Stimulated activated naive CD4-positive, alpha-beta T cell (primary cell): ENCODE measurements at regions not wholly inside any gene's neighbourhood (a gene's known extent, or its start where the extent isn't known, plus 50 kb on each side); places are given as distances from the start of the nearest gene placed in this dataset.

Source experiments
- DNase-seq, 6 experiments: peaks; one replicate each; lab custom pipeline; 2025; lab: John Stamatoyannopoulos, UW

DNA sequence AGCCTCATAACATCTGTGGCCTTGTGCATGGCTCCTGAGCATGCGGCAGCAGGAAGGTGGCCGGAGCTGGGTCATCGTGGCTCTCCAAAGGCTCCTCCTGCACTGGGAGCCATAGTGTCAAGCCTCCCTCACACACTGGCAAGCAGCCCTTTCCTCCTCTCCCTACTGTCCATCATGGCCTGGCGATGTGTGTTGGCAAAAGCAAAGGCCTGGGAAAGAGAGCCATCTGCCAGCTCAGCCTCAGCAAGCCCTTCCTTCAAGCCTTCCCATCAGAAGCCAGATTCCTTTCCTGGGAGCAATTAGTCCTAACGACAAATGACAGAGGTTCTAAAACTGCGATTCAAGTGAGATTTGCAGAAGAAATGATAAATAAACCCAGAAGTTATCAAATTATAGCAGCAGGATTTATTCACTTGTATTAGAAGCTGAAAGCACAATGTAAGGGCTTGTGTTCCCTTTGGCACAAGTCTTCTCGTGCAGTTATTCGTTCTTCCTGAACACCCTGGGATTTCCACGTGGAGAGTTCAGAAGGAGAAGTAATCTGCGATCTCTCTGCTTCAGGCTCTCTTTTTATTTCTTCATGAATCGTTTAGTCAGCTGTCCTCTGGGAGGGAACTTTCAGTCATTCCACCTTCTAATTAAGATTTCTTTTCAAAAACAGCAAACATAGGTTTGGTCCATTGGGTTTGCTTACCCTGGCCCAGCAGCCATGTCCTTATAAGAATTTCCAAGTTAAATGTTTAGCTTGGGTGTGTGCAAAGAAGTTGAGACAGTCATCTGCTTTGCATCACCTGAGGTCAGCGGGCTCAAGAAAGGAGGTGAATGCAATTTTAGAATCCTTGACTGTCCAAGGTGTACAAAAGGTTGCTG is 110.3 kb upstream of the TMC3 start:
- no peak for DNase-seq

DNA sequence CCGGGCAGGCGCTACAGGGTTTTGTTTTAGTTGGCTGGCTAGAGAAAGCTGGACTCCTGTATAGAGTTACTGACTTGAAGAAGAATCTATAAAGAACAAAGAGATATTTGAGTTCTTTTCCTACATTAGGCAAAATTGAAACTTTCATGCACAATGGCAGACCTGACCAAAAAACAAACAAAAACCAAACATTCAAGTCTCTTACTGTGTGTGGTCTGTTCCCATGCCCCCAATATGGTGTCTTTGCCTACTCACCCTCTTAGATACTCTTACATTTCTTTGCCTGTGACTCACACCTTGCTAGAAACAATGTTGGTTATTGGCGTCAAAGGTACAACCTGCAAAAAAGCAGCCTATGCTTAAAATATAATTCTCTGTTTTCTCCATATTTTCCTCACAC is 109.5 kb upstream of the TMC3 start:
- DNase-seq, result no peak

DNA sequence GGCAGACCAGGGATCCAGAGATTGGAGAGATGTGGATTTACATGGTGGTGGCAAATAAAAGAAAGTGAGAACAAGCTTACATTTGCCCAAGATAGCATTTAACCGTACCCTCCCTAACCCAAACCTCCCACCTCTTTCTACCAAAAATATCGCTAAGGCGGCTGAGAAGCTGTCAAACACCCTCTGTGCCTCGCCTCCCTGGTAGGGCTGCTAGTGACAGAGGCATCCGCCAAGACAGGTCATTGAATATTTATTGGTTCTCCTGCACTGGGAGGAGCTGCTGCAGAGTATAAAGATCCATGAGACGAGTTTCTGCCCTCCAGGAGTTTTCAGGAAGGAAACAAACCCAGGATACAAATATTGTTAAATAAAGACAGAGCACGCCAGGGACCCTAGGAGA is 107.3 kb upstream of the TMC3 start:
- no peak for DNase-seq

DNA sequence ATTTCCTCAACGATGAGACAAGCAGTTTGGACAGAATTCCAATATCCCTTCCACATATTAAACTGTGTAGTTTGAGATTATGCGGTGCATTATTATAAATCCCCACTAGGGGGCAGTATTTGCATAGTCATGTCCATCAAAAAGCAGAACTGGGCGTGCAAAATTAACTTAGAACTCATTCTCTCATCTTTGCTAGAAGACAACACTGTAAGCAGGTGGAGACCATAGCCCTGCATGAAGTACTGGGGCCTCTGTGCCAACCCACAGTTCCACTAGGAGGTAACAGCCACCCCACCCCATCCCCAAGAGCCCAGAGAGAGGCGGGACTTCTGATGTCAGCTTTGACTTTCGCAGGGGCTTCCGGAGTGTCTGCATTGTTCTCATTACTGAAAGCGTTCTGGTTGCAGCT is 106.6 kb upstream of the TMC3 start:
- DNase-seq, result peak in 4 of 6 experiments; percentile 5 to 61 (median 45)

DNA sequence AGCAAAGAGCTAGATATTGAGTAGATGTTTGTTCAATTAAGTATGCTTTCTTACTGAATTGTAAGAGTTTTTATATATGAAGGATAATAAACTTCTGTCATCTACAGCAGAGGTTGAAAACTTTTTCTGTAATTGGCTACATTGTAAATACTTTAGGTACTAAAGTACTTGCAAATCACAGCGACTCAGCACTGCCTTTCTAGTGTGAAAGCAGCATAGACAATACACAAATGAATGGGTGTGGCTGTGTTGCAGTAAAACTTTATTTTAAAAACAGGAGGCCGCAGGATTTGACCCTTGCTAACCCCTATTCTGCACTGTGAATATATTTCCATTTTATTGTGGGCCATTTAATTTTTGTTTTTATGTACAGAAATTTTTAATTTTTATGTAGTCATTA is 104.3 kb upstream of the TMC3 start:
- no peak for DNase-seq

DNA sequence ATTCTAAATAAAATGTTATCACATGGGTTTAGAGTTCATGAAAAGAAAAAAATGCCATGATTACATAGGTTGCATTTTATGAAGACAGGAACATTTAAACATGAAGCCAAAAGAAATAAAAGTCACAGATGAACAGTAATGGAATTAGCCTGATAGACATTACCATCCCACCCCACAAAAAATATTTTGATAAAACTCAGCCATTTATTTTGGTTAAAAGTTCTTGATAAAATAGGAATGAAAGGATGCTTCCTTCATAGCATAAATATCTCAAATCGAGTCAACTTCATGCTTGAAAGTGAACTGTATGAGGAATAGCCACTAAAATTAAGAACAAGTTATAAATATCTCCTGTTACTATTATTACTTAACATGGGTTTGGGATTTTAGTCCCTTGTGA is 101.9 kb upstream of the TMC3 start:
- DNase-seq, result no peak

DNA sequence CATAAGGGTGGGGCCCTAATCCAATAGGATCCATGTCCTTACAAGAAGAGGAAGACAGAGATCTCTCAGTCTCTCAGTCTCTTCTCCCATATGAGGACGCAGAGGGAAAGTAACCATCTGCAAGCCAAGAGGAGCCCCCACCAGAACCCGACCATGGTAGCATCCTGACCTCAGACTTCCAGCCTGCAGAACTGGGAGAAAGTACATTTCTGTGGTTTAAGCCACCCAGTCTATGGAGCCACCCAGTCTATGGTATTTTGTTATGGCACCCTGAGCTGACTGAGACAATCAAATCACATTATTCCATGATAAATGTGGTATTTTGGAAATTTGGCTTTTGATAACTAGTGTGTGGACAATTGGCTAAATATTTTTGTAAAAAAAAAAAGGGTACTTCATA is 101.5 kb upstream of the TMC3 start:
- no peak for DNase-seq

DNA sequence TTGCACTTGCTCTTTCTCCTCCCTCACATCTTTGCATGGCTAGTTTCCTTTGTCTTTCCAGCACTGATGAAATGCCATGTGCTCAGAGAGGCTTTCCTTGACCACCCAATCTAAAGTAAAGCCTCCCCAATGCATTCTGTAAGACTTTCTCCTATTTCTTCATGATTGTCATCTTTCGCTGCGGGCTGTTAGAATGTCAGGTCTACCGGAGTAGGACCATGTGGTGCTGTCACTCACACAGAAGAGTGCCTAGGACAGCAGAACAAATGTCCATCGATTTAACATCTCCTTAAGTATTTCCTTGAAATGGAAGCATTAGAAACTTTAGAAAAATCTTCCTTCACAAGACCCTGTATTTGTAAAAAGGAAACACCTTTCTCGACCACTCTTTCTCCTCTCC is 99.9 kb upstream of the TMC3 start:
- no peak for DNase-seq

DNA sequence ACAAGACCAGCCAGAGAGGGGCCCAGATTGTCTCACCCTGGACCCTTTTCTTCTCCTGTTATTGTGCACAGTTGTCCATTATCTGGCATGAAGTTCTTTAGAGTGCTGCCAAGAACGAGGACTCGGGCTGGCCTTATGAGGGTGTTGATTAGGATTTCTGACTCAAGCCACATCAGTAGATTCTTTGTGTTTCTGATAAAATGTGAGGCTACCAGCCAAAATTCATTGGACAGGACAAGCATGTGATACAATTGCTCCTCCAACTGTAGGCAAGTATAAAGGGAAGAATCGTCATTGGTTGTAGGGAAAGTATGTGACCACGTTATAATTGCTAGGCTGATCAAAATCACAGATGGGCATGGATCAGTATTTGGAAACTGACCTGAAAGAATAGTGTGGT is 99.2 kb upstream of the TMC3 start:
- no peak for DNase-seq

DNA sequence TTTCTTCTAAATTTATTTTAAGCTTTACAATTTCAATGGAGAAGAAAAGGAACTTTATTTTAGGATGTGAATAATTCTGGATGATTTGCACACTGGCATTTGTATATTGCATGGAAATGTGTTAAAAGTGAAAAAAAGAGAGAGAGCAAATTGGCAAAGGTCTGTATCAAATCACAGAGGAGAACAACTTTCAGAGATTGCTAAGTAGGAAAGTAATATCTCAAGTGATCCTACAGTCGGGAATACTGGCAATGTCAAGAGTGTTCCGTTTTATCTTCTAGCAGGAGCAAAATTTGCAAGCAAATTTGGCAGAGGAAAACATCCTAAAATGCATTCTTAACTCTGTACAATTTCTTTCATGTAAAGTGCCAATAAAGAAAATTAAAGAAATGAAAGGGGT is 97.1 kb upstream of the TMC3 start:
- no peak for DNase-seq

DNA sequence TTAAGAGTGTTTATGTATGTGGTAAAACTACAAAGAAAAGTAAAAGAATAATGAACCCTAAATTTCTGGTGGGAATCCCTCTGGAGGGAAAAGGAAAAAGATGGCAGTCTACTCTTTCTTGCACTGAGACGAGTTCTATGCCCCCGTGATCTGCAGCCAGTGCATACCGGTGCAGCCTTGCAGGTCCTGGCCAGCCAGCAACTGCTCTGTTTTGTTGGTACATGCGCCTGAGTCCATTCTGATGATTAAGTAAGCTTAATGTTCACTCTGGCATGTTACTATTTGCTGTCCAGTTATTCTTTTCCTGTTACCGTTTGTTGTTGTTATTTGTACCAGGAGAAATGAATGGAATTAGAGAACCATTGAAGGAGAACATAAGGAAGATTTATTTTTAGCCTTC is 95.1 kb upstream of the TMC3 start:
- no peak for DNase-seq

DNA sequence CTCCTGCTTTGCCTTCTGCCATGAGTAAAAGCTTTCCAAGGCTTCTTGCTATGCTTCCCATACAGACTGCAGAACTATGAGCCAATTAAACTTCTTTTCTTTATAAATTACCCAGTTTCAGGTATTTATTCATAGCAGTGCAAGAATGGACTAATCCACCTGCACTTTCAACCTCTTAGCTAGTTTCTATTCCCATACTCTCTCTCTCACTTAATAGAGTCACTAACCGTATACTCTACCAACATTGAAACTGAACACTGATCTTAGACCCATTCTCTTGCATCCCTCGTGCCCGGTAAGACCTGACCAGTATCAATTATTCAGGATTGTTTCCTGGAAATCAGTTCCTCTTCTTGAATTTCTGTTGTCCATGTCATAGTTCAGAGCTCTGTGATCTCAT is 92.7 kb upstream of the TMC3 start:
- DNase-seq, result no peak

DNA sequence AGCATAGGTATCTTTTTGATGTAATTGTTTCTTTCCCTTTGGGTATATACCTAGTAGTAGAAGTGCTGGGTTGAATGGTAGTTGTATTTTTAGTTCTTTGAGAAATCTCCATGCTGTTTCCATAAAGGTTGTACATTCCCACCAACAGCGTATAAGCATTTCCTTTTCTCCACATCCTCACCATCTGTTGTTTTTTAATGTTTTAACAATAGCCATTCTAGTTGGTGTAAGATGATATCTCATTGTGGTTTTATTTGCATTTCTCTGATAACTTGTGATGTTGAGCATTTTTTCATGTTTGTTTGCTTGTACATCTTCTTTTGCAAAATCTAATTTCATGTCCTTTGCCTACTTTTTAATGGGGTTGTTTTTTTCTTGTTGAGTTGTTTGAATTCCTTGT is 80.0 kb upstream of the TMC3 start:
- DNase-seq, result no peak

DNA sequence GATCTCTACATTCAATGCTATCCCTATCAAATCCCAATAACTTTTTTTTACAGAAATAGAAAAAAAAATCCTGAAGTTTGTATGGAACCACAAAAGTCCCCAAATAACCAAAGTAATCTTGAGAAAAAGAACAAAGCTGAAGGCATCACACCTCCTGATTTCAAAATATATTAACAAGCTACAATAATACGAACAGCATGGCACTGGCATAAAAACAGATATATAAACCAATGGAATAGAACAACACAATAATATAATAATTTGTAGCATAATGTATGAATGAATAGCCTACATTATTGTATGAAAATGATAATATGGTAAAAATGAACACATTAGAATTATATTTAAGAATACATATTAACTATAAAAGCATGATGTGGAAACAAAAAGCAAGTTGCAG is 76.7 kb upstream of the TMC3 start:
- DNase-seq, result no peak

DNA sequence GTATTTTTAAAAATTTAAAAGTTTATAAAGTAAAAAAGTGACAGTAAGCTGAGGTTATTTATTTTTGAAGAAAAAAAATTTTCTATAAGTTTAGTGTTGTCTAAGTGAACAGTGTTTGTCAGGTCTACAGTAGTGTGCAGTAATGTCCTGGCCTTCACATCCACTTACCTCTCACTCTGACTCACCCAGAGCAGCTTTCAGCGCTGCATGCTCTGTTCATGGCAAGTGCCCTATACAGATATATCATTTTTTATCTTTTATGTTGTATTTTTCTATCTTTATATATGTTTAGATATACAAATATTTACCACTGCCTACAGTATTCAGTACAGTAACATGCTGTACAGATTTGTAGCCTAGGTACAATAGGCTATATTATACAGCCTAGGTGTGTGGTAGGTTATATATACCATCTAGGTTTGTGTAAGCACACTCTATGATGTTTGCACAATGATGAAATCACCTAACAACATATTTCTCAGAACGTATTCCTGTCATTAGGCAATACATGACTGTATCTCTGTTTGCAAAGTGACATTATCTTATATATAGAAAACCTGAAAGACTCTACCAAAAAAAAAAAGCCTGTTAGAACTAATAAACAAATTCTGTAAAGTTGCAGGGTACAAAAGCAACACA is 75.9 kb upstream of the TMC3 start:
- DNase-seq, result no peak

DNA sequence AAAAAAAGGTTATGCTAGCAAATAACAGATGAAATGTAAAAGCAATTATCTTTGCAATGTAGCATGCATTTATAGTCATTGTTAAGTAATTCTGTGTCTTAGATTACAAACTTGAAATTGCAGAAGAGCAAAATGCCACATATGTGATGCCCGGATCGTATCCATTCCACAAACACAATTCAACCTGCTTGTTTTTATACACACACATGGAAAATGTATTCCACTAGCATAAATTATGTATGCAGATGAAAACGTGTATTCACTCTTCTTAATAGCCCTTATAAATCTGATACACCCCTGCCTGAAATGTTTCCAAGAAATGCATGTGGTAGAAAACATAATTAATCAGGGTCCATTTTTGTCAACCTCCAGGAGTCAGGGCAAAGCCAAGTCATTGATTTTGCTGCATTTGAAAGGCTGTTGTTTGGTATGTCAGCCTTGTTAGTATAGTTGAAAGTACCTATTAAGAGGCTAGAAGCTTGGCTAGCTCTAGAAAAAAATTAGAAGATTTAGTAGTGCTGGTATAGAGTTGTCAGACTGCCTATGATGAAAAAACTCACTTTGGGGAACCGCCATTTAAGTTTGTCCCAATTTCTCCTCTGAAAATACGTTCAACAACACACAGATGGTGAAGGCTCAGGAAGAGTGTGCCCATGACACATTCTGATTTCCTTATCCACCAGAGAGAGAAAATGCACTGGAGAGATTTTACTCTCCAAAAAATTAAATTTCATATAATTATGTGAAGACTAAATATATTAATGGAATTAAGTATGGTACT is 69.2 kb upstream of the TMC3 start:
- no peak for DNase-seq

DNA sequence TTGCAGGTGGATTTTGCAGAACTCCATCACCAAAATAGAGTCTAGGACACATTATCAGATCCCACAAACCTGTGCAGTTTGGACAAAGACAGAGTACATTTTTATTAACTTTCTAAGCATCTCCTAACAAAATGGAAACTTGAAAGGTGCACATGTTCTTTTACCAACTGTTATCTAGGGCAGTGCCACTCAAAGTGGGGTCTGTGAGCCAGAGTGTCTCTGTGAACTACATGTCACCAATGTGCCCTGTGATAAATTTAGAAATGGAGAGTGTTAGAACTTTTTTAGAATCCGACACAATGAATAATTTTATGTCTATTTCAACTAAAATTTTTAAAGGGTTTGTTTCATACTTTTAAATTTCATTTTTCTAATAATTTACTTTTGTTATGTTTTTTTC is 68.4 kb upstream of the TMC3 start:
- DNase-seq, result no peak

DNA sequence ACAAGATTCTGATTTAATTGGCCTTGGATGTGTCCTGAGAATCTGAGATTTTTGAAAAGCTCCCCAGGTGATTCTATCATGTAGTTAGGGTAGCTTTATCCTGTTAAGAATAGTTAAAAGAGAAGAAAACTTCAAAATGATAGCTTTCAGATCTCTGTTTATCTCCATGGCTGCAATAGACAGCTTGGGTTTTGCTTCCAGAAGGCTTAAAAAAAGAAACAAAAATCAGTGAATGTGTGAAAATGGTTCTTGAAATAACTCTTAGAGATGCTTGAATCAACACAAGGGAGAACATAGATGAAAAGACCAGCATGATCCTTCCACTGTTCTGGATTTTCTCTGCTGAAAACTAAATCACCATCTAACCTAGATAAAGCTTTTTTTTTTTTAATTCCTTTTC is 60.8 kb upstream of the TMC3 start:
- no peak for DNase-seq

DNA sequence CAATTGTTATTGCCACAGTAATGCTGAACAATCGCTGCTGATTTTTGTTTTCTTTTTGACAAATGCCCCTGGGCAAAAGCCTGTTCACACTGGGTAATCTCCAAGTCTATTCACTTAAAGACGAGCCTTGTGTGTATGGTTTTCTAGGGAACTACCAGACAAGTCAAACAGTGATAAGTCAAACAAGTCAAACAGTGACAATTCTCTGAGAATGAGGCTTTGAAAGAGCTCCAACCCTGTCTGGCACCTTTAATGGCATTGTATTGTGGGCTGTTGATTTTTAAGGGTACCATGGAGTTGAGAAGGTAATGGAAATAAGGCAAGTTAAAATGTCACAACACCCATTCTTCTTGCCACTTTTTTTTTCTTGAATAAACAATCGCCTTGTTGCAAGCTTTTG is 59.4 kb upstream of the TMC3 start:
- no peak for DNase-seq

DNA sequence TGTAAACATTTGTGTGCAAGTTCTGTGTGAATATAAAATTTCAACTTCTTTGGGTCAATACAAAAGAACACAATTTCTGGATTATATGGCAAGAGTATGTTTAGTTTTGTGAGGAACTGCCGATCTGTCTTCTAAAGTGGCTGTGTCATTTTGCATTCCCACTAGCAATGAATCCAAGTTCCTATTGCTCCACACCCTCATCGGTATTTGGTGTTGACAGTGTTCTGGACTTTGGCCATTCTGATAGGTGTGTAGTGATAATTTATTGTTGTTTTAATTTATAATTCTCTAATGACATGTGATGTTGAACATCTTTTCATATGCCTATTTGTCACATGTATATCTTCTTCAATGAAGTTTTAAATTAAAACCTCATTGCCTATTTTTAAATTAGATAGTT is 58.2 kb upstream of the TMC3 start:
- no peak for DNase-seq

DNA sequence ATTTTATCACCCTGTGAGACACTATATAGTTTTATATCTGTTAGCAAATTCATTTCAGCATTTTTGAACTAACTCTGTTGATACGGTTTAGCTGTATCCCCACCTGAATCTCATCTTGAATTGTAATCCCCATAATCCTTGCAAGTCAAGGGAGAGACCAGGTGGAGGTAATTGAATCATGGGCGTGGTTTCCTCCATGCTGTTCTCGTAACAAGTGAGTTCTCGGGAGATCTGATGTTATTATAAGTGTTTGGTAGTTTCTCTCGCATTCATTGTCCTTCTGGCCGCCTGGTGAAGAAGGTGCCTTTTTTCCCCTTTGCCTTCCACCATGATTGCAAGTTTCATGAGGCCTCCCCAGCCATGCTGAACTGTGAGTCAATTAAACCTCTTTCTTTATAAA is 53.2 kb upstream of the TMC3 start:
- DNase-seq, result no peak

DNA sequence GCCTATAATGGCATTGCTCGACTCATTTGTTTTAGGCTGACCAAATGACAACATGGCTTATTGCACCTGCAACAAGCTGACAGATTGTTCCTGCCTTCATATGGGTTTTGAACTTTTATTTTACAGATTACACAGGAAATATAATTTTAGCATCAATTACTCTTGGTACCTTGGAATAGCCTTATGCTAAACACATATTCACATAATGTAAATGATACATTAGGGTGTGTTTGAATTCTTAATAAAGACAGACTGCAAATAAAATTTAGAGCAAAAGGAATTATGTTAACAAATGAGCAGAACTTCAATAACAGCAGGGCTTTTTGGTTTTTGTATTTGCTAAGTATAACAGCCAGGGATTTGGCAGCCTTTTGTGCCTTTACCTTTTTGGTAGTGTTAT is 51.9 kb upstream of the TMC3 start:
- no peak for DNase-seq
